Stimulated activated CD8-positive, alpha-beta memory T cell treated with anti-CD3 and anti-CD28 coated beads, Interleukin-4, amount 100 ng/mL, for 48 hours (primary cell): ENCODE measurements at regions not wholly inside any gene's neighbourhood (a gene's known extent, or its start where the extent isn't known, plus 50 kb on each side); places are given as distances from the start of the nearest gene placed in this dataset.
"Not testable (repeated sequence)": the region's sequence is repeated elsewhere in the genome, so short reads cannot be mapped to it uniquely, and the experiment has no call there.

ENCODE experiments used
- DNase-seq: peaks from one replicate; pipeline ENCODE4 v3.0.0-alpha.2; 2020

DNA sequence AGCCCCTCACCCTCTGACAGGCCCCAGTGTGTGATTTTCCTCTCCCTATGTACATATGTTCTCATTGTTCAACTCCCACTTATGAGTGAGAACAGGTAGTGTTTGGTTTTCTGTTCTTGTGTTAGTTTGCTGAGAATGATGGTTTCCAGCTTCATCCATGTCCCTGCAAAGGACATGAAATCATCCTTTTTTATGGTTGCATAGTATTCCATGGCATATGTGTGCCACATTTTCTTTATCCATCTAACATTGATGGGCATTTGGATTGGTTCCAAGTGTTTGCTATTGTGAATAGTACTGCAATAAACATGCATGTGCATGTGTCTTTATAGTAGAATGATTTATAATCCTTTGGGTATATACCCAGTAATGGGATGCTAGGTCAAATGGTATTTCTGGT lies 223.7 kb upstream of the VLDLR start:
- DNase-seq = not testable (repeated sequence)

DNA sequence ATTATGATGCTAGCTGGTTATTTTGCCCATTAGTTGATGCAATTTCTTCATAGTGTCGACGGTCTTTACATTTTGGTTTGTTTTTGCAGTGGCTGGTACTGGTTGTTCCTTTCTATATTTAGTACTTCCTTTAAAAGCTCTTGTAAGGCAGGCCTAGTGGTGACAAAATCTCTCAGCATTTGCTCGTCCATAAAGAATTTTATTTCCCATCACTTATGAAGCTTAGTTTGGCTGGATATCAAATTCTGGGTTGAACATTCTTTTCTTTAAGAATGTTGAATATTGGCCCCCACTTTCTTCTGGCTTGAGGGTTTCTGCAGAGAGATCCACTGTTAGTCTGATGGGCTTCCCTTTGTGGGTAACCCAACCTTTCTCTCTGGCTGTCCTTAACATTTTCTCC lies 219.8 kb upstream of the VLDLR start:
- DNase-seq = not testable (repeated sequence)

DNA sequence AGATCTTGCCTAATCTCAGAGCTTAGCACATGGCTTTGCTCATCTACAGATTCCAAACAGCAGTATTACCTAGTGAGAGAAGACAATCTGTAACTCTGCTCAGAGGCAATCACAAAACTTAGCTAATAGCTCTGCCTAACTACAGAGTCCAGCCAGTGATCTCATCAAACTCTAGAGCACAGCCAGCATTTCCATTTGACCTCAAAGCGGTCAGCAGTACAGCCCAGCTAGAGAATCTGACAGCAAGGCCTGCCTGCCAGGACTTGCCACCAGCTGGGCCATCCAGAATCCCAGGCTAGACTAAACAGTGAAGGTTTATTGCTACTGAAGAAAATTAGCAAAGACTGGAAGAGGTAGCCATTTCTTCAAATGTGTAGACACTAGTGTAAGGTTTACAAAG lies 217.9 kb upstream of the VLDLR start:
- no peak for DNase-seq

DNA sequence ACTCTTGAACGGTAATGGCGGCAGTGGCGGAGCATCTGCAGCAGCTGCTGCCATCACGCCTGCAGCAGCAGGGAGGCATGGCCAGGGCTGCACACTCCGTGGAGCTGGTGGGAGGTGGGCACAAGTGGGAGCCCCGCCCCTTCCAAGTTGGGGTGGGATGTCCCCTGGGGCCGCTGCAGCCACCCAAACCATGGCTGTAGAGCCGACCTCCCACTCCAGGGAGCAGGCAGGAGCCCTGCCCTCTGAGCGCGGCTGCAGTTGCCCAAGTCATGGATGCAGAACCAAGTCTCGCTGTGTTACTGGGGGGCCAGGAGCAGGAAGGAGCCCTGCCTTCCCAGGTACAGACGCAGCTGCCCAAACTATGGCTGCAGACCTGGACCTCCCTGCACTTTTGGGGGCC lies 215.3 kb upstream of the VLDLR start:
- no peak for DNase-seq

DNA sequence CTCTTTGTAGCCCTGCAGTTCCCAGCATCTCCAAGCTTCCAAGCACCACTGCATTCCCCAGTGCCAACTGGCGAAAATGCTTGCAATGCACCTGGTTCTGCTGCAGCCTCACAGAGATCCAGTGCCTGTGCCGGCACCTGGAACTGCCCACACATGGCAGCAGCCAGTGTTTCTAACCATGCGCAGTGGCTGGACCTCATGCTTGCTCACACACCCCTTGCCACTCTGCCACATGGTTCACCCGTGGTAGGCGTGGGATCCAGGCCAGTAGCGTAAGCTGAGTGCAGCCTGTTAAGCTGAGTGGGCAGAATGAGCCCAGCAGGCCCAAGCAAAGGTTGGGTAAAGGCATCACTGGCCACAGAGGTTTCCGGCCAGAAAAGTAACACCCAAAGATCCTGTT lies 214.1 kb upstream of the VLDLR start:
- DNase-seq = no peak

DNA sequence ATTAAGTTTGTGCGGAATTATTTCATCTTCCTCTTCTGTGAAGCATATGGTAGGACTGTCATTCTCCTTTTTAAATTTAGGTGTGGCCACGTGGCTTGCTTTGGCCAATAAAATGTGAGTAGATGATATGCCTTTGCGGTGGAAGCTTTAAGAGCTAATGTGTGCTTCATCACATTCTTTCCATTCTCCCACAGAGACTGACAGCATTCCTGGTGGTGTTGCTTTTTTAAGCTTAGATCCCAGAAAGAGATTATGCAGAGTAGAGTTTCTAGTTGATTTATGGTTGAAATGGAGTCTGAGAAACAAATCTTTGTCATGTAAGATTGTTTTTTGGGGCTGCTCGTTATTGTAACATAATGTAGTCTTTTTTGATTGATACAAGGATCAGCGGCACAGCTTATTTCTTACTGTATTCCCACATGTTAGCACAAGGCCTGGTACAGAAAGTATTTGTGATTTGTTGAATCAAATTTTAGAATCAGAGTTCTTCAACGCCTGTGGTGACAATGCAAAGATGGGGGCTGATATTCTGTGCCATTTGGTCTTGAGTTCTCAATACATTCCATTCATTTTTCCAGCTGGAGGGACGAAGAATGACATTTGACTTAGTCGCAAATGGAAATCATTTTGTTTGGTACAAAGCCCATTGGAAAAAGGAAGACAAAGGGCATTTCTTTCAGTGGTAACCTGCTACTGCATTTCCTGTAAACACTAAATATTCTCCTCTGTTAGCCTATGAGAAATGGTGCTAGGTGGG lies 209.9 kb upstream of the VLDLR start:
- no peak for DNase-seq

DNA sequence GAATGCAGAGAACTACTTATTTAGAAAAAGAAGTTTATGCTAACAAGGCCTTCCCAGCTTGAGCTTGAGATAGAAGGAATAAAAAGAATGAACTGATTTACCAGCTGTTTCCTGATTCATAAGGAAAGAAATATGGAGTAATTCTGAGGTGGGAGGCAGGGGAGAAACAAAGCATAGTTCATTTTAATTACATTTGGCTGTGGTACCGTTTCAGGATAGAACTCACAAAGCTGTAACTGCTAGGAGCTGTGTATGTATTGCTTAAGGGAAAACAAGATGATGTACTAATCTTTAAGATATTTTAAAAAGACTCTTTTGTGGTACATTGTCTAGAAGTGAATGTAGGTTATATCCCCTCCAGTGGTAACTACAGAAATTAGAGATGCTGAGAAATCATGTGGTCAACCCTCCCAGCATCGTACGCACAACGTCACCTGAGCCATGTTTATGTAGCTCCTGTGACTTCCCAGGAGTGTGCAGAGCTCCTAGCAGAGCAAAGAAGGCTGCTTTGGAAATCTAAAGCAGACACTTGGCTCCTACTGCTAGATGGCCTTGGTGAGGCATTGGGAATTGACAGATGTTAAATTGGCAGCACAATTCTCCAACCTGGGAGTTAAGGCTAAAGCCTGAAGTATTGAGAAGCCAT lies 208.3 kb upstream of the VLDLR start:
- no peak for DNase-seq

DNA sequence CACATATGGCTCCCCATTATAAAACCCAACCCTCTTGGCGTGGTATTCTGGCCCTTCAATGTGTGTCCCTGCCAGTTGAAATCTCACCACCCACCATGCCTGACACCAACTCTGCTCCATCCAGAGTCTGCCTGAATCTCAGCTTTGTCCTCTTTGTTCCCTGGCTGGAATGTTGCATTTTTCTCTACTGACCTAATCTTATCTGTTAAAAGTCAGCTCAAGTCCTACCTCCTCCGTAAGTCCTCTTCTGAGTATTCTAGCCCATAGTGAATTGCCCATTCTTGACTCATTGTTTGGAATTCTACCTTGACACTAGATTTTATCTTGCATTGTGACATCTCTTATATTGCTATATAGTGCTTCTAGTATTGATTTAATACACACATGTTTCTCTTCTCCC lies 207.1 kb upstream of the VLDLR start:
- no peak for DNase-seq

DNA sequence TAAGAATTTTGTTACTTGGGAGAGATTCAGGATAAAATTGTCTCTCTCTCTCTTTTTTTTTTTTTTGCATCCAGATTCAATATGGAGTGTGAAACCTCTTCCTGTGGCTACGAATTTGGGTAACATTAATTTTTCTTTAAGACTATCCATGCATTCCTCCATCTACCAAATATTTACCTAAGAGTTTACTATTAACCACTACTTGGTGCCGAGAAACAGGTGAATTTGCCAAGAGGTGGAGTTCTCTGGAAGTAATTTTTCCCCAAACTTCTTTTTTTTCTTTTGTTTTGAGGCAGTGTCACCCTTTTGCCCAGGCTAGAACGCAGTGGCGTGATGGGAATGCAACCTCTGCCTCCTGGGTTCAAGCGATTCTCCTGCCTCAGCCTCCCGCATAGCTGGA lies 206.3 kb upstream of the VLDLR start:
- DNase-seq = no peak

DNA sequence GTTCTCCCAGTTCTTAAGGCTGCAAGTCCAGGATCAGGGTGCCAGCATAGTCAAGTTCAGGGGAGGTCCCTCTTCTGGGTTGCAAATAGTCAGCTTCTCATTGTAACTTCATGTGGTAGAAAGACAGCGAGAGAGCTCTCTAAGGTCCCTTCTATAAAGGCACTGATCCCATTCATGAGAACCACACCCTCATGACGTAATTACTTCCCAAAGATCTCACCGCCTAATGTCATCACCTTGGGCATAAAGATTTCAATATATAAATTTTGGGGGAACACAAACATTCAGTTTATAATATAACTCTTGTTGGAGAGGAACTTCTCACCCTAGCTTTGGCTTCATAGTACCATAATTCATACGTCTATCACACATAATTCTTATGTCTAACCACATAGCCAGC lies 203.9 kb upstream of the VLDLR start:
- no peak for DNase-seq

DNA sequence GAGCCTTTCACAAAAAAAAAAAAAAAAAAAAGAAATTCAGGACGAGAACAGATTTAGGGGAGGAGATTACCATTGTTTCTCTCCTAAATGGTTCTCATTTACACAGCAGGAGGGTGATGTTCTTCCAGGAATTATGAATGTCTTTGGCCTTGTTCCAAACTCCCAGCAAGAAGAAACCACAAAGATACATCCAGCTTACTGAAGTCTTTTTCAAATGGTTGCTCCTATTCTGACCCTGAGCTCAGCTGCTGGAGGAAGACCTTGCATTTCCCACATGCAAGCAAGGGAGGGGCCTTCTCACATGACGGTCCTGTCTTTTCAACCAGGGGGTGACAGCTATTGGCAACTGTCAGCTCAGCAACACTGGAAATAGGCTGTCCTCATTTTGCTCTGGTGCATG lies 203.0 kb upstream of the VLDLR start:
- no peak for DNase-seq

DNA sequence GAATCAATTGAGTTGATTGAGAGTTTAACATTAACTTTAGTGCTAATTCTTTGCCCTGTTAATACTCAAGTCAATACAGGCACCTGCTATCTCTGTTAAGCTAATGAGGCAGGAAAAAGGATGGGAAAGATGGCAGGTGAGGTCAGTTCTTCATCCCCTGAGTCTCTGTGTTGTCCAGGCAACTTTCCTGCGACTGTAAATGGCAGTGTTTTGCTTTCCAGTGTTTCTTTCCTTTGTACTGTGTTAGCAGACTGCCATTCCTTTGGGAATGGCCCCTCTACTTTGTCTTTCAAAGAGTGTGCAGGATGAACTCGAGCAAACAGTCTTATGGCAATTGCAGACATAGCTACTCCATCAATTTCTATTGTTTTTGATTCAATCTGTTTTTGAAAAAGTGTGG lies 202.2 kb upstream of the VLDLR start:
- DNase-seq = no peak

DNA sequence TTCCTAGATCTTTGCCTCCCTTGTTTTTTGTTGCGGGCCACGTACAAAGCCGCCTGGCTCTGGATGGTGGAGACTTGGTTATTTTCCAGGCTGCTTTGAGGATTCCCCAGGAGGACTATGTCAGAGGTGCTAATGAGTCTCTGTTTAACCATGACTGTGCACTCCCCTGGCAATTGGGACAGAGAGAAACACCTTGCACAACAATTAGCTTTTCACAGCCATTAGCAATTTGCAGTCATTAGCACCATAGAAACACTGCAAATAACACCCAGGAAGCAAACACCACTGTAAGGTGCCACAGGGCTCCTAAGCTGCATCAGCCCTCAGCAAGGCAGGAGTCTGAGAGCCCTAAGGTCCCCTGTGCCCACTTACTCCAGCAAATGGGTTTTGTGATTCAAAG lies 201.0 kb upstream of the VLDLR start:
- DNase-seq = no peak

DNA sequence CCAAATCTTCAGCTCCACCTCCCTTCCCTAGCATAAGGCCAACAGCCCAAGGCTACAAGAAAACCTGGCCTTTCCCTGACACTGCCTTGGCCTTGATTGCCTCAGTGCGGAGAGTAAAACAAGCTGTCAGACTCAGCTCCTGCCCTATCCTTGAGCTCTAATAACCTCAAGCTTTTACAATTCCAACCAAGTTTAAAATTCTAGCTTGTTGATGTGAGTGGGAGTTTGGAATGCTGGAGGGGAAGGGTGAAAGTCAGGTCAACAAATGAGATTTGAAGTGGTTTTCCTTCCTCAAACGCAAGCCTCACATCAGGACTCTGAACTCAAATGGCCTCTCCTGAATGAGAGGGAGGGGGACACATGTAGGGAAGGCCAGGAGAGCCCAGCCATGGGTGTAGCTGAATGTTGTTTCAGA lies 197.0 kb upstream of the VLDLR start:
- no peak for DNase-seq

DNA sequence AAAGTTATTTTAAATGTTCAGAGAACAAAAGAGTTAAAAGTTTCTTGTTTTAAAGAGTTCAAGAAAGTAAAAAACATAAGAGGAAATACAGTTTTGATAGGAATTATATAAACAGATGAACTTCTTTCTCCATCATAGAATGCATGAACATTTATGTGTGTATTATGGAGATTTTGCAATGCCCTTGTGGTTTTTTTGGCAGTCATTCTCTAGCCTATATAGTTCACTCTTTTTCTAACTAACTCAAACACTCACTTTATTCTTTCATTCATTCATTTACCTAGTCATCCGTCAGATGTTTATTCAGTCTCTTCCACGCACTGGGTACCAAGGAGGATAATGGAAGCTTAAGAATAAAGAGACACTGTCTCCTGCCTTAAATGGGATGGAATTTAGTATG lies 195.9 kb upstream of the VLDLR start:
- DNase-seq = no peak

DNA sequence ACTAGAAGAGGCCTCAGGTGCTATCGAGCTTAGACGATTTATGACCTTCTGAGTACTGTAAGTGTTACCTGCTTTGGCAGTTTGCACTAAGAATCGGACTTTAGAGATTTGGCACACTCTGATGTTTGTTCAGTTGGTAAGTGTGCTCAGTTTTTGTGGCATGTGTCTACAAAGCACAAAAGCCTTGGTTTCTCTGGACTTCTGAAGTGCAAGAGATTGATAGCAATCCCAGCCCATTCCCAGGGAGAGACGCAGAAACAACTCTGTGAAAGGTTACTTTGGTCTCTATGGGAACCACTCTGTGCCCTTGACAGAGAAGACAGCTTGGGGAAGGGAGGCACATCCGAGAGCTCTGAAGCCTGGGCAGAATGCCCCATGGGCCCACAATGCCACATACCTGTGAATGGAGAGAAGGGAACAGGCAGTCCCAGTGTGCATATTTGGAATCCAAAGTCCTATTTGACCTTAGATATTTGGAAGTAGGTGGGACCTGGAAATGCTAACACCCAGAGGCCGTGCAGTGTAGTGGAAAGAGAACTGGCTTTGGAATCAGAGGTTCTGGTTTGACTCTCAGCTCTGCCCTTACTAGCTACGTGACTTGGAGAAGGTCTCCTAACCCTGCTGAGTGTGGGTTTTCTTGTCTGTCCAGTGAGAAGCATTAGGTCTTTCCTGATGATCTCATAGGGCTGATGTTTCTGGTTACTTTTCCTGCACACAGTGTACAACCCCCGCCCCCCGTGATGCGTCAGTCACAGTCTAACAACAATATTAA lies 194.3 kb upstream of the VLDLR start:
- DNase-seq = no peak

DNA sequence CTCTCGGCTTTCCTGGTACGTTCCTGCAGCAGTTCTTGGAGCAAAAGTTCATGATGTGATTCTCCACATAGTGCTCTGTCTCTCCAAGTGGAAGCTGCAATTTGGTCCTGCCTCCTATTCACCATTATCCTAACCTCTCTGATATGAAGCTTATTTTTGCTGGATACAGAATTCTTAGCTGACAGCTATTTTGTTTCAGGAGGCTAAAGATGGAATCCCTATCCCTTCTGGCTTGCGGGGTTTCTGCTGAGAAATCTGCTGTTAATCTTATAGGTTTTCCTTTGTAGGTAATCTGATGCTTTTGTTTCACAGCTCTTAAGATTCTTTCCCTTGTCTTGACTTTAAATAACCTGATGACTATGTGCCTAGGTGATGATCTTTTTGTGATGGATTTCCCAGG lies 181.6 kb upstream of the VLDLR start:
- no peak for DNase-seq

DNA sequence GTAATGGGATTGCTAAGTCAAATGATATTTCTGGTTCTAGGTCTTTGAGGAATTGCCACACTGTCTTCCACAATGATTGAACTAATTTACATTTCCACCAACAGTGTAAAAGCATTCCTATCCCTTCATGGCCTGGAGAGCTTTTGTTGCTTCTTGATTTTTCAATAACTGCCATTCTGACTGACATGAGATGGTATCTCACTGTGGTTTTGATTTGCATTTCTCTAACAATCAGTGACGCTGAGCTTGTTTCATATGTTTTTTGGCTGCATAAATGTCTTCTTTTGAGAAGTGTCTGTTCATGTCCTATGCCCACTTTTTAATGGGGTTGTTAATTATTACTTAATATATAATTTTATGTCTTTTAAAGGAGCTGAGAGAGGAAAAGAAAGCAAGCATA lies 177.7 kb upstream of the VLDLR start:
- DNase-seq = not testable (repeated sequence)

DNA sequence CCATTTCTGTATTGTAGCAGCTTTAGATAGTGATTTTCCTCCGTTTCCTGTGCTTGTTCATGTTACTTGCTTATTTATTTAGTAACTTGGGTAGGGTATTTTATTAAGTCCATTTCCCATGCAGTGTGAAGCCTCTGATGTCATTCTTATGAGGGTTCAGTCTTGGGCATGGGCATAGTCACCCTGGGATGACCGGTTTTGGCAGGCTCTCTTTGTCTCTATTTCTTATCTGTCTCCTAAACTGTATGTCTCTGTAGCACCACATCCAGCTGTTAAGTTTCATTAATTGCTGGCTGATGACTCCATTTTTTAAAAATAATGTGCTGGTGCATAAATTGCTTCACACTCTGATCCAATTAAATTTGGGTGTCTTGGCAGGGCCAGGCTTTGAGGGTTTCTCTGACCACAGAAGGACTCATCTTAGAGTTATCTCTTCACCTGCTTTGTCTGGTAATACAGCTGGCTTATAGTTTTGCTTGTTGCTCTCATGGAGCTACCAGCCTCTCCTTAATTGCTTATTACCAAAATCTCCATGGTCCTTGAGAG lies 173.3 kb upstream of the VLDLR start:
- DNase-seq = no peak

DNA sequence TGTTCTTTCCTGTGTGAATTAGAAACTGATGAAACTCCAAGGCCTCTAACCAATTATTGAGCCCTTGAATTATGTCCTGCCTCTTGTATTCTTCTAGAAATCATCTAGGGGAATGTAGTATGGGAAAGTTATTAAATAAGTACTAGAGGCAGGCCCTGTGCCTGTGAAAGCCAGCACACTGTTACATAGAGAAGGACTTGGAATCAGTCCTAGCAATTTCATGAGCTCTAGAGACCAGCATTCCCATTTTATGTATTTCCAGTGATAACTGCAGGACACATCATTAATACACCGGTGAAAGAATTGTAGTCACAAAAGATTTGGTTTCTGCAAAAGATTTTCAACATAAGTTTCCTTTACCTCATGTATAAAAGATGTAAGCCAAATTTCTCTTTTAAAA lies 168.5 kb upstream of the VLDLR start:
- no peak for DNase-seq

DNA sequence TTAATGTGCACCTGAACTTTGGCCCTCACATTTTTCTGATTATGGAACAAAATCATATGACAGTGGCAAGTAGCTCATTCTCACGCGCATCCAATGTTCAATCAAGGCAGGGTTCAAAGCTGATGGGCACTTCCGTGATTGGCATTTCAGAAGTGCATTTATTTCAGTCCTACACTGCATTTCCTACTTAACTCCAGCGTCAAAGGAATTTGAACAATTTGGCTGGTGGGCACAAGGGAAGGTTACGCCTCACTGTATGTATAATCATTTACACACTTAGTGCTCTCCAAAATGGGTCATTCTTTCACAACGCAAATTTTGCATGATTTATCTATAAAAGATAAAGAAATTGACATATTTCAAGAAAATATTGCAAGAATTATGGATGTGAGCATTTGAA lies 167.9 kb upstream of the VLDLR start:
- no peak for DNase-seq

DNA sequence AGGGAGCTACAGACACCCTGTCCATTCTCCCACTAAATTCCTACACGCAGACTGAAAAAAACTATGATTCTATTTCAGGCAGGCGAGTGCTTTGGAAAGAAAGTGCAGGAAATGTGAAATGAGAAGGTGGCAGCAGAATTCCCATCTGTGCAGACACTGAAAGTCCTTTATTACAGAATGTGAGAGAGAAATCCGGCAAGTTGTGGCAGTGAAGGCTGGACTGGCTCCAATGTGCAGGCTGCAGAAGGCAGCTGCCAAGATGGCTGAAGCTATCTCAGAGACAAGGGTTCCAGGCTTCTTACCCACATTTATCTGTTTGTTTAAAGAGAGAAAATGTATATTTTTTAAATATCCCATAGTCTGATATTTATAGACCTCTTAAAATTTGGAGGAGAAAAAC lies 161.8 kb upstream of the VLDLR start:
- DNase-seq = no peak

DNA sequence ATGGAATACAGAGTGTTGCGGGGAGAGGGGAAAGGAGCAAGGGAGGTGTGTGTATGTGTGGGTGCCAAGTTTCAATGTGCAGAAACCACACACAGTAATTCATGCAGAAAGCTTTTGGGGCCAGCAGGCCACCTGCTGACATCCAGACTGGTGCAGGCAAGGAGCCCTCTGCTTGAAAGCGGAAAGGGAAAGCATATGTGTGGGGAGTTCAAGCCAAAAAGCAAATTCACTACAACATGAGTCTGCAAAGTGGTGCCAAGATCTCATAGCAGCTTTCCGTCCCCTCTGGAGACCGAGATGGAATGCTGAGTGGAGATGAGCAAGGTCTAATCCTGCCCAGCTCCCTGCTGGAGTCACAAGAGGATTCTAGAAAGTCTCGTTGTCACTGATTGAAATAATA lies 159.7 kb upstream of the VLDLR start:
- no peak for DNase-seq

DNA sequence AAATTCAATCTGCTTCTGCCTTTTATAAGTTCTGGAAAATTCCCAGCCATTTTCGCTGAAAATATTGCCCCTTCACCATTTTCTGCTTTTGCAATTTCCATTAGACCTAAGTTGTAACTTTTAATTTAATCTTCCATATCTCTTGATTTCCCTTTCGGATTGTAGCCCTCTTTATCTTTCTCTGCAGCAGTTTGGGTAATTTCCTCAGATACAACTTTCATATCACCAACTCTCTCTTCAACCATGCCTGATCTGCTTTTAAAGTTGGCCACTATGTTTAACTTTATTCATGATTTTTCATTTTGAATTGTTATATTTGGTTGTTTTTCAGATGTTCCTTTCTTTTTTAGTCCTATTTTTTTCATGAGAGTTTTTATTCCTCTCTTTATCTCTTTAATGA lies 157.0 kb upstream of the VLDLR start:
- DNase-seq = no peak
